BLaER1 treated with 17β-estradiol and CSF1 and Interleukin-3, amounts not matched to agents 10 nM and 100 nM (cell line): ENCODE measurements at regions not wholly inside any gene's neighbourhood (a gene's known extent, or its start where the extent isn't known, plus 50 kb on each side); places are given as distances from the start of the nearest gene placed in this dataset.

Experiments used
- H3K27ac ChIP-seq, 11 experiments: shearing (Covaris generic); formaldehyde crosslinking; 2 replicates each; pipeline ENCODE4 v1.8.1; 2022
- H3K27me3 ChIP-seq, 11 experiments: shearing (Covaris generic); formaldehyde crosslinking; 2 replicates each; pipeline ENCODE4 v1.8.1; 2022
- H3K36me3 ChIP-seq, 11 experiments: shearing (Covaris generic); formaldehyde crosslinking; 2 replicates each; pipeline ENCODE4 v1.8.1; 2022
- H3K4me1 ChIP-seq, 10 experiments: shearing (Covaris generic); formaldehyde crosslinking; 2 replicates each; pipeline ENCODE4 v1.8.1; 2022
- H3K4me2 ChIP-seq, 11 experiments: shearing (Covaris generic); formaldehyde crosslinking; 2 replicates each; pipeline ENCODE4 v1.8.1; 2022
- H3K4me3 ChIP-seq, 10 experiments: shearing (Covaris generic); formaldehyde crosslinking; 2 replicates each; pipeline ENCODE4 v1.8.1; 2022
- H3K9ac ChIP-seq, 11 experiments: shearing (Covaris generic); formaldehyde crosslinking; 2 replicates each; pipeline ENCODE4 v1.8.1; 2022
- H3K9me3 ChIP-seq, 11 experiments: shearing (Covaris generic); formaldehyde crosslinking; replicated peaks in 1 of 11; 2 replicates each; pipeline ENCODE4 v1.8.1; 2022
- H4K20me1 ChIP-seq, 11 experiments: shearing (Covaris generic); formaldehyde crosslinking; 2 replicates each; pipeline ENCODE4 v1.8.1; 2022
- Cebpa-rat ChIP-seq, 11 experiments: shearing (Covaris generic); IDR thresholded peaks; 2 replicates each; pipeline ENCODE4 v1.8.1; 2022

DNA sequence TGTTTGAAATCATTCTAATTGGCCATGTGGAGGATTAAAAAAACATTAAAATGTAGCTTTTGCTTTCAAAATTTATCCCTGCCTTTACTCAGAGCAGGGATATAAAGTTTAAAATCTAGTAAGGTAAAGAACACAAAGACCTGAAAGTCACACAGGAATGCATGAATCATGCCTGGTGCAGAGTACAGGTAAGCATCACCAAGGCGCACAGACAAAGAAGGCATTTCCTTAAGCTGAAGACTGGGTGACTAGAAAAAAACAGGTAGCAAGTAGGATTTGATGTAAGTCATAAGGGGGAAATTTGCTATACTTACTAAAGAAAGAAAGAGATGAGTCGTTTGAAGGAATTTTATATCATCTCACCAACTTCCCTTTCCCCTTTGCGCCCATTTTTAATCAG lies 405.6 kb downstream of the GXYLT1 start:
- no peak for TF ChIP-seq Cebpa-rat (IDR thresholded peaks at IDR 0.05)
- H3K36me3 ChIP-seq: no peaks in the 10 kb centered on the region
- no peak overlapping the region for H3K4me2 ChIP-seq
- no peak overlapping the region for H3K9ac ChIP-seq
- no peak overlapping the region for H3K4me3 ChIP-seq
- no peaks in the 10 kb centered on the region for H3K27me3 ChIP-seq
- no peaks in the 10 kb centered on the region for H4K20me1 ChIP-seq
- H3K27ac ChIP-seq: no peak overlapping the region
- no peaks in the 10 kb centered on the region for H3K4me1 ChIP-seq
- no peaks in the 10 kb centered on the region for H3K9me3 ChIP-seq

DNA sequence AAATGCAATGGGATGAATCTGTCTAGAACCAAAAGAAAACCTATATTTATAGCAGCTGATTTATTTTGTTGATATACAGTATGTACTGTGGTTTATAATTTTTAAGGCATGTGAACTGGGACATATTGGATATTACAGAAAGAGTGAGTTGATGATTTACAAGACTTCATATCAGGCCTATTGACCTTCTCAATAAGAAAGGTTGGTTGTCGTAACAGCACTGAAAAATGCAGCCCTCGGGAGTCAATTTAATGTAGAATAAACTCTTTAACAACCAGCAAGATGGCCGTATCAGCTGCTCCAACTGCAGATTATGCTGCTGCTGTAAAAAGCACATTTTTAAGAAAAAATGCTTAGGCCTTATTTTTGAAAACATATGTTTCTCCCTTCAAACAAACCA lies 407.3 kb downstream of the GXYLT1 start:
- no peaks in the 10 kb centered on the region for H4K20me1 ChIP-seq
- H3K27ac ChIP-seq: no peak overlapping the region
- H3K4me2 ChIP-seq: no peak overlapping the region
- H3K27me3 ChIP-seq: no peaks in the 10 kb centered on the region
- H3K9ac ChIP-seq: no peak overlapping the region
- no peaks in the 10 kb centered on the region for H3K4me1 ChIP-seq
- no peak for TF ChIP-seq Cebpa-rat (IDR thresholded peaks at IDR 0.05)
- no peak overlapping the region for H3K4me3 ChIP-seq
- no peaks in the 10 kb centered on the region for H3K9me3 ChIP-seq
- no peaks in the 10 kb centered on the region for H3K36me3 ChIP-seq

DNA sequence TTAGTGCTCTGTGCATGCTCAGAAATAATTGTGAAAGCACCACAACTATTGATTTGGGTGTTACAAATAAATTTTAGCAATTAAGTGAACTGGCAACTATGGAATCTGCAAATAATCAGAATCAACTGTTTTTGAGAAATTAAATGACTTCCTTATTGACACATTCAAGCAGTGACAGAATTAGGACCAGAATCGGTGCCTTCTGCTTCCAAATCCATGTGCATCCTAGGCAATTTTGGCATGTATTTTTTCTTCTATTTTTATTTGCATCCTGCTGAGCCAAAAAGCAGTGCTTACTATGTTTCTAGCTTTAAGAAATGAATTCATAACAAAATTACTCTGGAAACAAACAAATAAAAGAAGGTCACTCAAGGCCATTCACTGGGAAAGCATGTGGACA lies 408.2 kb downstream of the GXYLT1 start:
- H3K4me1 ChIP-seq: no peaks in the 10 kb centered on the region
- TF ChIP-seq Cebpa-rat (IDR thresholded peaks at IDR 0.05): no peak
- H3K9ac ChIP-seq: no peak overlapping the region
- no peaks in the 10 kb centered on the region for H4K20me1 ChIP-seq
- H3K27ac ChIP-seq: no peak overlapping the region
- no peaks in the 10 kb centered on the region for H3K9me3 ChIP-seq
- no peaks in the 10 kb centered on the region for H3K27me3 ChIP-seq
- H3K4me2 ChIP-seq: no peak overlapping the region
- no peaks in the 10 kb centered on the region for H3K36me3 ChIP-seq
- H3K4me3 ChIP-seq: no peak overlapping the region

DNA sequence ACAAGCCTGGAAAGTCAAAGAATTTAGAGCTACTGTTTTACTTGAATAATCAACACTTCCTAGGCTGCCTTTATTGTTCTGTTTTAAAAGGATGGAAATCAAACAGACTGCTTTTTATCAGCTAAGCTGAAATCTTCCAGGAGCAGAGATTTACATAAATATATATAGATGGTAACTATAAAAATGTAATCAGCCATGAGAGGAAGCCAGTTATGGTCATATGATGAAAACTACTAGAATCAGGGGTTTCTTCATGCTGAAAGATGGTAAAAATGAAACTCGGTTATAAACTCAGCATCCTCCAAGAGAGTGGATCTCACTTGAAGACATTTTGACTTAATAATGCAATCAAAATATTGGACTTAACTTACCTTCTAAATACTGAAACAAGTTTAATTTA lies 413.0 kb downstream of the GXYLT1 start:
- no peaks in the 10 kb centered on the region for H3K9me3 ChIP-seq
- no peaks in the 10 kb centered on the region for H3K4me1 ChIP-seq
- H3K9ac ChIP-seq: no peak overlapping the region
- H3K27ac ChIP-seq: no peak overlapping the region
- H3K36me3 ChIP-seq: no peaks in the 10 kb centered on the region
- no peaks in the 10 kb centered on the region for H3K27me3 ChIP-seq
- TF ChIP-seq Cebpa-rat (IDR thresholded peaks at IDR 0.05): no peak
- no peak overlapping the region for H3K4me3 ChIP-seq
- no peak overlapping the region for H3K4me2 ChIP-seq
- no peaks in the 10 kb centered on the region for H4K20me1 ChIP-seq

DNA sequence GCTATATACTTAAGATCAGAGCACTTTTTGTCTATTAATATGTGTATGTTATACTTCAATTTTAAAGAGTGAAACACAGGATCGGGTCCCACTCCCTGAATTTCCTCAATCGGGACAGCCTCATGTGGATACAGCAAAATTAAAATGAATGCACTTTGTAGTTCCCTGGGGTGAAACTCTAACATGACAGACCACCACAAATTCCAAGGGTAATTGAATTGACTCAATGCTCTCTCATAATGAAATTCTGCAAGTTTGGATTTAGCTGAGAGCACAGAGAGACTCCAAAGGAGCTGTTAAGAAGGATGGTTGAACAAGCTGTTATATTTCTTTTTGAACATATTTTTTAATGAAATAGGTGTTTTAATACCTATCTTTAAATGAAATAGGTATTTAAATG lies 413.6 kb downstream of the GXYLT1 start:
- TF ChIP-seq Cebpa-rat (IDR thresholded peaks at IDR 0.05): no peak
- Histone ChIP-seq H3K4me2 (no peak overlapping the region), H3K9me3 (no peaks in the 10 kb centered on the region)

DNA sequence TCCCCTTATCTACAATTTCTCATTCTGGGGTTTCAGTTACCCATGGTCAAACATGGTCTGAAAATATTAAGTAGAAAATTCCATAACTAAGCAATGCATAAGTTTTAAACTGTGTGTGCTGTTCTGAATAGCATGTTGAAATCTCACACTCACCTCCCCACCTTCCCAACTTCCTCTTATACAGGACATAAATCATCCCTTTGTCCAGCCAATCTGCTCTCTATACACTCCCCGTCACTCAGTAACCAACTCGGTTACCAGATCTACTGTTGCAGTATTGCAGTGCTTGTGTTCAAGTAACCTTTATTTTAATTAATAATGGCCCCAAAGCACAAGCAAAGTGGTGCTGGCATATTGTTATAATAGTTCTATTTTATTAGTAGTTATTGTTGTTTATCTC lies 420.5 kb downstream of the GXYLT1 start:
- H3K27me3 ChIP-seq: no peaks in the 10 kb centered on the region
- H4K20me1 ChIP-seq: no peaks in the 10 kb centered on the region
- no peak overlapping the region for H3K4me3 ChIP-seq
- H3K4me2 ChIP-seq: no peak overlapping the region
- H3K9me3 ChIP-seq: no peaks in the 10 kb centered on the region
- no peaks in the 10 kb centered on the region for H3K36me3 ChIP-seq
- H3K27ac ChIP-seq: no peak overlapping the region
- H3K4me1 ChIP-seq: no peaks in the 10 kb centered on the region
- TF ChIP-seq Cebpa-rat (IDR thresholded peaks at IDR 0.05): no peak
- no peak overlapping the region for H3K9ac ChIP-seq

More for the DNA sequence above, 413.6 kb downstream of the GXYLT1 start:
- Histone ChIP-seq H3K27ac (no peak overlapping the region), H4K20me1 (no peaks in the 10 kb centered on the region), H3K36me3 (no peaks in the 10 kb centered on the region), H3K4me3 (no peak overlapping the region), H3K4me1 (no peaks in the 10 kb centered on the region), H3K9ac (no peak overlapping the region), H3K27me3 (no peaks in the 10 kb centered on the region)

DNA sequence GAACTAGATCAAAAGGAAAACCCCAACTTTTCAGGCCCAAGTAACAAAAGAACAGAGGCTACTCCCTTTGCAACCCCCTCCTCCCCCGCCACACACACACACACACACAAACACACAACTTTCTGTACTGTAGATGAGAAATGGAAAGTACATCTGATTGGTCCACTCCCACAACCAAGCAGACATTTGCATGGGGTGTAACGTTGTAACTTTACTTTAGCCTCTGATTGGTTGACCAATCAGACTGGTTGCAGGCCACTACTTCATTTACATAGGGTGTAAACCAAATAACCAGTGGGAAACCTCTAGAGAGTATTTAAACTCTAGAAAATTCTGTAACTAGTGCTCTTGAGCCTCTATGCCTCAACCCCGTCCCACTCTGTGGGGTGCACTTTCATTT lies 425.5 kb downstream of the GXYLT1 start:
- Histone ChIP-seq H3K4me1 (no peaks in the 10 kb centered on the region), H4K20me1 (no peaks in the 10 kb centered on the region), H3K9ac (no peak overlapping the region), H3K36me3 (no peaks in the 10 kb centered on the region), H3K27ac (no peak overlapping the region), H3K27me3 (no peaks in the 10 kb centered on the region), H3K9me3 (no peaks in the 10 kb centered on the region), H3K4me3 (no peak overlapping the region), H3K4me2 (no peak overlapping the region)
- no peak for TF ChIP-seq Cebpa-rat (IDR thresholded peaks at IDR 0.05)

DNA sequence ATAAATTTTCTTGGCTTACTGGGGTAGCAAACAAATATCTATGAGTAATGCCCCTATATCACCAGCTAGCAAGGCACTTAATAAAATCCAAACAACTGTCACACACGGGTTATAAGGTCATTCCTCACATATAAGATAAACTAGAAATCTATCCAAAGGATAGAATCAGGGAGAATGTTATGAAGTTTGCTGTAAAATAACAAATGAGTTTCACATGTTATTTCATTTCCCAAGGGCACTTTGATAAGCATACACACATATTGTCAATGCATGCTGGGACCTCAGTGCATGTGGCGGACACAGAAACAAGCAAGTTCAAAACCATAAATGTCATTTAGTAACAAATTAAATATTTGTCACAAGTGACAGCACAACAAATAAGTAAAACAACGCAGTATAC lies 429.4 kb downstream of the GXYLT1 start:
- Histone ChIP-seq H3K36me3 (no peaks in the 10 kb centered on the region), H3K4me3 (no peak overlapping the region), H3K4me1 (no peaks in the 10 kb centered on the region), H3K9ac (no peak overlapping the region), H4K20me1 (no peaks in the 10 kb centered on the region), H3K4me2 (no peak overlapping the region), H3K27me3 (no peaks in the 10 kb centered on the region), H3K9me3 (no peaks in the 10 kb centered on the region), H3K27ac (no peak overlapping the region)
- no peak for TF ChIP-seq Cebpa-rat (IDR thresholded peaks at IDR 0.05)

DNA sequence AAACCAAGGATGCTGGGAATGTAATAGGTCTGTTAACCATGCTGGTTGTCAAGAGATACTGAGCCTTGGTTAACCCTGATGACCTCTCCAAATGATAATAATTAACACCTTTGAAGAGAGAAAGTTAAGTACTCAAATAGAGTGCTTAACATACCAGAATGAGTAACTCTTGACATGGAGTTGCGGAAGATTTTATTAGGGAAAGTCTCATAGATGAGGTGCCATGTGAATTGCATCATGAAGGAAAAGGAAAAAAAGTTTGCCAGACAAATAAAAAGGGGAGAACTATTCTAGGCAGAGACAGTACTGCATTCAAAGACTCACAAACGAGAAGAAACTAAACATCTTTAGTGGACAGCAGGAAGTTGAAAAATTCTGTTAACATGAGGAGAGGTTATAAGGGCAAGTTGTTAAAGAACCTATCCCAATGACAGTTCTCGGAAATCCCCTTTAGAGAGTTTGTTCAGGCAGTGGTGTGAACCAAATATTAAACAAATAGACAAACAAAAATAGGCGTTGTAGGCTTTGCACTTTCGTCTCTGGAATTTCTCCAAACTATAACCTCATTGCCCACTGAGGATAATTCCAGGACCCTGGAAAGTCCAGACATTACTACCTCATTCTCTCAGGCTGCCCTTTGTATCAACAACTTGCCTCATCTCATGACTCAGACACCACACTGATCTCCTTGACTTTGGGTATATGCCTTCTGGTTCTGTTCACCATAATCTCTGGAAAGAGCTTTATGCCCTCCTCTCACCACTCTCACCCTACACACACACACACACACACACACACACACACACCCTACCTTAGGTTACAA lies 435.0 kb downstream of the GXYLT1 start:
- Histone ChIP-seq H3K27ac (no peak overlapping the region), H3K9me3 (no peaks in the 10 kb centered on the region), H3K27me3 (no peaks in the 10 kb centered on the region), H4K20me1 (no peaks in the 10 kb centered on the region), H3K36me3 (no peaks in the 10 kb centered on the region), H3K4me1 (no peaks in the 10 kb centered on the region), H3K9ac (no peak overlapping the region), H3K4me2 (no peak overlapping the region), H3K4me3 (no peak overlapping the region)
- no peak for TF ChIP-seq Cebpa-rat (IDR thresholded peaks at IDR 0.05)

DNA sequence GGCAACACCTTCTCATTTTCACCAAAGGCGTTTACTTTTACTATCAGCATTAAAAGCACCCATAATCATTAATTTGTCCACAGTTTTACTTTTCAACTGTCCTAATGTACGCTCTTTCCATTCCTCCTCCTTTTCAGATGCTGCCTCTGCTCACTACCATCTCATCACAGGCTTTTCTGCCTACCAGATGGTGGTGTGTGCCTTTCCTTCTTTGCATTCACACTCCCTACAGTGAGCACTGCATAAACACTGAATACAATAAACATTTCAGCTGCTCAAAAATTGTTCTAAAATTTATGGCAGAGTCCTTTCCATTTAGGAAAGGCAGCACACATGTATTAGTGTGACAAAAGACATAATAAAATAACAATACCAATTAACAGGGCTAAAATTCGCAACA lies 435.7 kb downstream of the GXYLT1 start:
- no peak overlapping the region for H3K4me2 ChIP-seq
- no peaks in the 10 kb centered on the region for H3K27me3 ChIP-seq
- no peak overlapping the region for H3K4me3 ChIP-seq
- H3K36me3 ChIP-seq: no peaks in the 10 kb centered on the region
- H3K9ac ChIP-seq: no peak overlapping the region
- H4K20me1 ChIP-seq: no peaks in the 10 kb centered on the region
- H3K9me3 ChIP-seq: no peaks in the 10 kb centered on the region
- no peak overlapping the region for H3K27ac ChIP-seq
- TF ChIP-seq Cebpa-rat (IDR thresholded peaks at IDR 0.05): no peak
- H3K4me1 ChIP-seq: no peaks in the 10 kb centered on the region
